IMR-90 (cell line): ENCODE measurements at regions not wholly inside any gene's neighbourhood (a gene's known extent, or its start where the extent isn't known, plus 50 kb on each side); places are given as distances from the start of the nearest gene placed in this dataset.
"Not testable (repeated sequence)": the region's sequence is repeated elsewhere in the genome, so short reads cannot be mapped to it uniquely, and the experiment has no call there.

Experiments
- ATAC-seq: fragments of 200-7000 bp; cut with Tn5 transposase; 2 replicates; pipeline ENCODE4 v1.9.1; 2020; ENCODE audit warnings: low read depth, mild to moderate bottlenecking, moderate library complexity
- BruUV-seq: library from RNA; stranded (reverse); fragments of 400-500 nt; replicated peaks from 2 replicates; lab custom pipeline; 2021; lab: Mats Ljungman, UMichigan
- CTCF ChIA-PET: fragments of 300-600 bp; formaldehyde crosslinking; extraction: SDS; loops from one replicate; lab custom pipeline; 2021; ENCODE audit warnings: antibody characterized with exemption; lab: Yijun Ruan, JAX
- POLR2A ChIA-PET: fragments of 300-600 bp; sonication (Branson Sonifier 250); formaldehyde crosslinking; loops from one replicate; lab custom pipeline; 2022; ENCODE audit warnings: antibody characterized with exemption; ENCODE audit not compliant: unreplicated experiment; lab: Charles Lee
- DNase-seq: peaks from one replicate; pipeline ENCODE4 v3.0.0; 2013
- H2AFZ ChIP-seq: replicated peaks from 2 replicates; pipeline ENCODE3; 2013; ENCODE audit warnings: low read length, mild to moderate bottlenecking; ENCODE audit not compliant: poor library complexity
- H2AK5ac ChIP-seq: 2 replicates; pipeline ENCODE4 v1.6.1; 2013; ENCODE audit warnings: low read depth, low read length, inconsistent platforms
- H2AK9ac ChIP-seq: replicated peaks from 2 replicates; pipeline ENCODE3; 2013; ENCODE audit warnings: mild to moderate bottlenecking, low read depth, low read length, moderate library complexity; ENCODE audit not compliant: poor library complexity
- H2BK120ac ChIP-seq: 2 replicates; pipeline ENCODE4 v1.6.1; 2013; ENCODE audit warnings: low read depth, low read length, inconsistent platforms
- H2BK15ac ChIP-seq: 3 replicates; pipeline ENCODE4 v1.6.1; 2013; ENCODE audit warnings: low read depth, low read length, inconsistent platforms
- H2BK20ac ChIP-seq: 2 replicates; pipeline ENCODE4 v1.6.1; 2013; ENCODE audit warnings: low read depth, mild to moderate bottlenecking, inconsistent platforms, low read length, moderate library complexity
- H2BK5ac ChIP-seq: 2 replicates; pipeline ENCODE4 v1.6.1; 2013; ENCODE audit warnings: mild to moderate bottlenecking, low read depth, low read length, inconsistent platforms; ENCODE audit not compliant: poor library complexity, severe bottlenecking
- H3K14ac ChIP-seq: replicated peaks from 2 replicates; pipeline ENCODE4 v1.6.1; 2013; ENCODE audit warnings: low read depth, low read length, inconsistent platforms
- H3K18ac ChIP-seq: 2 replicates; pipeline ENCODE4 v1.6.1; 2013; ENCODE audit warnings: low read depth, low read length, control low read depth
- H3K23ac ChIP-seq: 2 replicates; pipeline ENCODE4 v1.6.1; 2013; ENCODE audit warnings: low read depth, low read length, inconsistent platforms
- H3K27ac ChIP-seq: 2 replicates; pipeline ENCODE4 v1.5.1; 2013; ENCODE audit warnings: mild to moderate bottlenecking, control low read depth, low read length; ENCODE audit not compliant: insufficient read depth
- H3K27me3 ChIP-seq: 2 replicates; pipeline ENCODE4 v1.6.1; 2013; ENCODE audit warnings: low read length; ENCODE audit not compliant: control insufficient read depth, insufficient read depth
- H3K36me3 ChIP-seq: 2 replicates; pipeline ENCODE4 v1.6.1; 2013; ENCODE audit warnings: low read length, mixed read lengths; ENCODE audit not compliant: control insufficient read depth, insufficient read depth
- H3K4ac ChIP-seq: 2 replicates; pipeline ENCODE4 v1.6.1; 2013; ENCODE audit warnings: low read depth, low read length, inconsistent platforms
- H3K4me1 ChIP-seq: 2 replicates; pipeline ENCODE4 v1.6.1; 2013; ENCODE audit warnings: low read length, mixed read lengths; ENCODE audit not compliant: control insufficient read depth, insufficient read depth
- H3K4me2 ChIP-seq: 2 replicates; pipeline ENCODE4 v1.6.1; 2013; ENCODE audit warnings: low read depth, mild to moderate bottlenecking, control low read depth, low read length, moderate library complexity
- H3K4me3 ChIP-seq: 2 replicates; pipeline ENCODE4 v1.5.1; 2013; ENCODE audit warnings: low read depth, mild to moderate bottlenecking, control low read depth, low read length, moderate library complexity; ENCODE audit not compliant: insufficient read depth
- H3K56ac ChIP-seq: 2 replicates; pipeline ENCODE4 v1.6.1; 2013; ENCODE audit warnings: low read length, inconsistent platforms; ENCODE audit not compliant: insufficient read depth; ENCODE audit errors: extremely low read depth
- H3K79me1 ChIP-seq, 2 experiments: 2 replicates each; pipeline ENCODE4 v1.6.1; 2013; ENCODE audit warnings: low read length in 2 of 2, inconsistent platforms in 1 of 2, low read depth in 1 of 2
- H3K9ac ChIP-seq: 2 replicates; pipeline ENCODE4 v1.6.1; 2013; ENCODE audit warnings: low read depth, low read length, control low read depth
- H3K9me1 ChIP-seq: 2 replicates; pipeline ENCODE4 v1.6.1; 2013; ENCODE audit warnings: low read length, inconsistent platforms; ENCODE audit not compliant: insufficient read depth
- H3K9me3 ChIP-seq: 2 replicates; pipeline ENCODE4 v1.6.1; 2013; ENCODE audit warnings: low read length; ENCODE audit not compliant: control insufficient read depth, insufficient read depth
- H4K20me1 ChIP-seq: 2 replicates; pipeline ENCODE4 v1.6.1; 2013; ENCODE audit warnings: low read length, inconsistent platforms; ENCODE audit not compliant: insufficient read depth
- H4K5ac ChIP-seq: 2 replicates; pipeline ENCODE4 v1.6.1; 2013; ENCODE audit warnings: mild to moderate bottlenecking, low read depth, low read length, control low read depth
- H4K8ac ChIP-seq, 2 experiments: 2 replicates each; pipeline ENCODE4 v1.6.1; 2013; ENCODE audit warnings: low read depth in 2 of 2, low read length in 2 of 2, control low read depth in 1 of 2, inconsistent platforms in 1 of 2
- H4K91ac ChIP-seq: 2 replicates; pipeline ENCODE4 v1.6.1; 2013; ENCODE audit warnings: low read depth, low read length, inconsistent platforms; ENCODE audit not compliant: insufficient read depth
- WGBS, 2 experiments: methylation state at CpG; one replicate each; pipeline versions ENCODE4 v1.1.5 to v1.1.7; 2013; ENCODE audit warnings: missing lambda C conversion rate in 2 of 2; ENCODE audit not compliant: insufficient read length in 1 of 2; ENCODE audit errors: extremely low coverage in 2 of 2; 5-methylcytosine and 5-hydroxymethylcytosine counted together
- dilution Hi-C: fragments of 300-500 bp; cut with HindIII; formaldehyde crosslinking; loops from one replicate; pipeline ENCODE4 v1.14.3; 2018; ENCODE audit warnings: low sequenced_read_pairs; ENCODE audit not compliant: unreplicated experiment
- in situ Hi-C: fragments of 300-500 bp; cut with MboI; formaldehyde crosslinking; loops from 3 replicates; pipeline ENCODE4 v1.14.3; 2019; ENCODE audit warnings: low sequenced_read_pairs, inconsistent platforms, mixed read lengths
- intact Hi-C: fragments of 100-400 bp; cut with micrococcal nuclease; formaldehyde crosslinking; loops from 2 replicates; pipeline ENCODE4 v1.10.0; 2022

GRCh38 chr6:6963390-6963789, 144.4 kb upstream of the RREB1 start:
- H3K36me3 ChIP-seq, BruUV-seq, H3K4me3 ChIP-seq, dilution Hi-C loops, H2BK15ac ChIP-seq, H3K9me1 ChIP-seq, H2AFZ ChIP-seq, H3K27me3 ChIP-seq, ATAC-seq, H3K9ac ChIP-seq, H2BK5ac ChIP-seq, H3K56ac ChIP-seq, H3K9me3 ChIP-seq, H4K5ac ChIP-seq, POLR2A ChIA-PET, H3K23ac ChIP-seq, H3K4me1 ChIP-seq, H3K4ac ChIP-seq, H3K14ac ChIP-seq, intact Hi-C loops, H2AK5ac ChIP-seq, in situ Hi-C loops, H3K27ac ChIP-seq, CTCF ChIA-PET, H4K91ac ChIP-seq, H3K18ac ChIP-seq, H2BK120ac ChIP-seq, H4K8ac ChIP-seq, H3K79me1 ChIP-seq, H2BK20ac ChIP-seq, DNase-seq, H2AK9ac ChIP-seq, H4K20me1 ChIP-seq, H3K4me2 ChIP-seq: not testable (repeated sequence)
- no CpG with 5 or more reads among the region's 7 CpGs for WGBS, 2 experiments
